HepG2 (cell line): ENCODE measurements at regions not wholly inside any gene's neighbourhood (a gene's known extent, or its start where the extent isn't known, plus 50 kb on each side); places are given as distances from the start of the nearest gene placed in this dataset.

Experiments
- HOXA9 ChIP-seq: sonication (generic); formaldehyde crosslinking; IDR thresholded peaks from 2 replicates; pipeline ENCODE4 v1.8.1; 2022; ENCODE audit warnings: missing genetic modification reagents, mild to moderate bottlenecking, moderate library complexity, borderline replicate concordance
- IRF9 ChIP-seq: sonication (generic); formaldehyde crosslinking; IDR thresholded peaks from 2 replicates; pipeline ENCODE4 v1.8.0; 2022; ENCODE audit warnings: missing genetic modification reagents, mild to moderate bottlenecking, borderline replicate concordance
- PHF5A ChIP-seq: IDR thresholded peaks from one replicate; pipeline ENCODE4 v1.6.1; 2018; ENCODE audit warnings: low read depth, missing genetic modification reagents; ENCODE audit not compliant: unreplicated experiment
- POLR2A ChIP-seq, 2 experiments: IDR thresholded peaks; 2 replicates each; pipeline ENCODE4 v1.6.1; 2011; ENCODE audit warnings: low read depth in 2 of 2, low read length in 2 of 2, mild to moderate bottlenecking in 1 of 2, moderate library complexity in 1 of 2; ENCODE audit not compliant: insufficient read depth in 1 of 2
- SALL2 ChIP-seq: sonication (generic); formaldehyde crosslinking; IDR thresholded peaks from 2 replicates; pipeline ENCODE4 v1.8.1; 2023; ENCODE audit warnings: mild to moderate bottlenecking, missing genetic modification reagents, inconsistent platforms
- ZEB1 ChIP-seq: IDR thresholded peaks from 2 replicates; pipeline ENCODE4 v1.6.1; 2012; ENCODE audit warnings: mild to moderate bottlenecking, low read depth, inconsistent platforms; ENCODE audit not compliant: insufficient replicate concordance
- ZNF180 ChIP-seq: sonication (generic); formaldehyde crosslinking; IDR thresholded peaks from 2 replicates; pipeline ENCODE4 v1.4.0; 2020; ENCODE audit warnings: low read depth, missing genetic modification reagents, borderline replicate concordance
- TF ChIP-seq, protein P1 (sequence below): IDR thresholded peaks from 2 replicates; pipeline ENCODE4 v1.6.1; 2016; ENCODE audit warnings: missing biosample characterization, missing genetic modification reagents, low read depth
- TF ChIP-seq, protein P2 (sequence below), 2 experiments: IDR thresholded peaks; 2 replicates each; pipeline ENCODE4 v1.6.1; 2011 to 2012; ENCODE audit warnings: low read length in 2 of 2, borderline replicate concordance in 1 of 2, low read depth in 1 of 2, mild to moderate bottlenecking in 1 of 2, moderate library complexity in 1 of 2
- TF ChIP-seq, protein P3 (sequence below): sonication (generic); formaldehyde crosslinking; IDR thresholded peaks from 2 replicates; pipeline ENCODE4 v1.5.0; 2020; ENCODE audit warnings: mild to moderate bottlenecking, missing genetic modification reagents, moderate library complexity
- TF ChIP-seq, protein P4 (sequence below): sonication (generic); formaldehyde crosslinking; IDR thresholded peaks from 2 replicates; pipeline ENCODE4 v1.4.0; 2020; ENCODE audit warnings: missing genetic modification reagents, low read depth, mild to moderate bottlenecking, borderline replicate concordance

DNA sequence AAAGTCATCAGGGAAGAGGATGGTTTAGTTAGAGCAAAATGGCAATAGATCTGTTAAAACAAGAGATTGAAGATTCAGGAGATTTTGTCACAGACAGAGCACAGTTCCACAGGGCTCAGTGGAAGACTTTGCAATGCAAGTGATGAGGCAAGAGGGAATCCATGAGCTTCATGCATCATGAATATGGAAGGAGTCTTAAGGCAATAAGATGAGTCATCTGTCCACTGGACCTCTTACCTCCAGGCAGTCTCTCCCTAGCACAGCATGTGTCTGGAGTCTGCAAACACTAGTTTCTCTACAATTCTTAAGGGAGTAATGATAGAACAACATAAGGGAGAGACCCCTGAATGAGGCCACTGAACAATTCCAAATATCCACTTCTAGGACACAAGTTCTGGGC is 245.7 kb downstream of the NXPE2 start:
- TF ChIP-seq POLR2A (IDR thresholded peaks at IDR 0.05; ENCODE audit: insufficient read depth in 1 of 2, low read depth in 2 of 2, low read length in 2 of 2) (no peak), SALL2 (CRISPR knock-in tag) (no peak), PHF5A (CRISPR knock-in tag) (no peak), HOXA9 (CRISPR knock-in tag) (no peak), ZEB1 (no peak), IRF9 (CRISPR knock-in tag) (no peak), ZNF180 (no peak)
- TF ChIP-seq, protein P1, sequence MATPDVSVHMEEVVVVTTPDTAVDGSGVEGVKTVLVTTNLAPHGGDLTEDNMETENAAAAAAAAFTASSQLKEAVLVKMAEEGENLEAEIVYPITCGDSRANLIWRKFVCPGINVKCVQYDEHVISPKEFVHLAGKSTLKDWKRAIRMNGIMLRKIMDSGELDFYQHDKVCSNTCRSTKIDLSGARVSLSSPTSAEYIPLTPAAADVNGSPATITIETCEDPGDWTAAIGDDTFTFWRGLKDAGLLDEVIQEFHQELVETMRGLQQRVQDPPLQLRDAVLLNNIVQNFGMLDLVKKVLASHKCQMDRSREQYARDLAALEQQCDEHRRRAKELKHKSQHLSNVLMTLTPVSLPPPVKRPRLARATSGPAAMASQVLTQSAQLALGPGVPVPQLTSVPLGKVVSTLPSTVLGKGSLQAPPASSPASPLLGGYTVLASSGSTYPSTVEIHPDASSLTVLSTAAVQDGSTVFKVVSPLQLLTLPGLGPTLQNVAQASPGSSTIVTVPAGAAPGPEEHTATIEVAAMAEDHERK = no peak
- TF ChIP-seq, protein P2, sequence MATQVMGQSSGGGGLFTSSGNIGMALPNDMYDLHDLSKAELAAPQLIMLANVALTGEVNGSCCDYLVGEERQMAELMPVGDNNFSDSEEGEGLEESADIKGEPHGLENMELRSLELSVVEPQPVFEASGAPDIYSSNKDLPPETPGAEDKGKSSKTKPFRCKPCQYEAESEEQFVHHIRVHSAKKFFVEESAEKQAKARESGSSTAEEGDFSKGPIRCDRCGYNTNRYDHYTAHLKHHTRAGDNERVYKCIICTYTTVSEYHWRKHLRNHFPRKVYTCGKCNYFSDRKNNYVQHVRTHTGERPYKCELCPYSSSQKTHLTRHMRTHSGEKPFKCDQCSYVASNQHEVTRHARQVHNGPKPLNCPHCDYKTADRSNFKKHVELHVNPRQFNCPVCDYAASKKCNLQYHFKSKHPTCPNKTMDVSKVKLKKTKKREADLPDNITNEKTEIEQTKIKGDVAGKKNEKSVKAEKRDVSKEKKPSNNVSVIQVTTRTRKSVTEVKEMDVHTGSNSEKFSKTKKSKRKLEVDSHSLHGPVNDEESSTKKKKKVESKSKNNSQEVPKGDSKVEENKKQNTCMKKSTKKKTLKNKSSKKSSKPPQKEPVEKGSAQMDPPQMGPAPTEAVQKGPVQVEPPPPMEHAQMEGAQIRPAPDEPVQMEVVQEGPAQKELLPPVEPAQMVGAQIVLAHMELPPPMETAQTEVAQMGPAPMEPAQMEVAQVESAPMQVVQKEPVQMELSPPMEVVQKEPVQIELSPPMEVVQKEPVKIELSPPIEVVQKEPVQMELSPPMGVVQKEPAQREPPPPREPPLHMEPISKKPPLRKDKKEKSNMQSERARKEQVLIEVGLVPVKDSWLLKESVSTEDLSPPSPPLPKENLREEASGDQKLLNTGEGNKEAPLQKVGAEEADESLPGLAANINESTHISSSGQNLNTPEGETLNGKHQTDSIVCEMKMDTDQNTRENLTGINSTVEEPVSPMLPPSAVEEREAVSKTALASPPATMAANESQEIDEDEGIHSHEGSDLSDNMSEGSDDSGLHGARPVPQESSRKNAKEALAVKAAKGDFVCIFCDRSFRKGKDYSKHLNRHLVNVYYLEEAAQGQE (IDR thresholded peaks at IDR 0.05; ENCODE audit: borderline replicate concordance in 1 of 2, low read depth in 1 of 2, low read length in 2 of 2) = no peak
- TF ChIP-seq, protein P3, sequence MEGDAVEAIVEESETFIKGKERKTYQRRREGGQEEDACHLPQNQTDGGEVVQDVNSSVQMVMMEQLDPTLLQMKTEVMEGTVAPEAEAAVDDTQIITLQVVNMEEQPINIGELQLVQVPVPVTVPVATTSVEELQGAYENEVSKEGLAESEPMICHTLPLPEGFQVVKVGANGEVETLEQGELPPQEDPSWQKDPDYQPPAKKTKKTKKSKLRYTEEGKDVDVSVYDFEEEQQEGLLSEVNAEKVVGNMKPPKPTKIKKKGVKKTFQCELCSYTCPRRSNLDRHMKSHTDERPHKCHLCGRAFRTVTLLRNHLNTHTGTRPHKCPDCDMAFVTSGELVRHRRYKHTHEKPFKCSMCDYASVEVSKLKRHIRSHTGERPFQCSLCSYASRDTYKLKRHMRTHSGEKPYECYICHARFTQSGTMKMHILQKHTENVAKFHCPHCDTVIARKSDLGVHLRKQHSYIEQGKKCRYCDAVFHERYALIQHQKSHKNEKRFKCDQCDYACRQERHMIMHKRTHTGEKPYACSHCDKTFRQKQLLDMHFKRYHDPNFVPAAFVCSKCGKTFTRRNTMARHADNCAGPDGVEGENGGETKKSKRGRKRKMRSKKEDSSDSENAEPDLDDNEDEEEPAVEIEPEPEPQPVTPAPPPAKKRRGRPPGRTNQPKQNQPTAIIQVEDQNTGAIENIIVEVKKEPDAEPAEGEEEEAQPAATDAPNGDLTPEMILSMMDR (CRISPR knock-in tag) = no peak
- TF ChIP-seq, protein P4, sequence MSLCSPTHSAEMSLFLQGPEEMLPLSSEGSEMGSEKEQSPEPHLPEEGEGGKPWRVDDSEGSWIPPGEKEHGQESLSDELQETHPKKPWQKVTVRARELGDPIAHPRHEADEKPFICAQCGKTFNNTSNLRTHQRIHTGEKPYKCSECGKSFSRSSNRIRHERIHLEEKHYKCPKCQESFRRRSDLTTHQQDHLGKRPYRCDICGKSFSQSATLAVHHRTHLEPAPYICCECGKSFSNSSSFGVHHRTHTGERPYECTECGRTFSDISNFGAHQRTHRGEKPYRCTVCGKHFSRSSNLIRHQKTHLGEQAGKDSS (CRISPR knock-in tag) = no peak
